Activated CD4-positive, alpha-beta T cell treated with anti-CD3 and anti-CD28 coated beads, Interleukin-2, amount 50 U/mL, for 1 hour (primary cell): ENCODE measurements at regions not wholly inside any gene's neighbourhood (a gene's known extent, or its start where the extent isn't known, plus 50 kb on each side); places are given as distances from the start of the nearest gene placed in this dataset.

Experiments
- DNase-seq: peaks from one replicate; pipeline ENCODE4 v3.0.0-alpha.2; 2020

DNA sequence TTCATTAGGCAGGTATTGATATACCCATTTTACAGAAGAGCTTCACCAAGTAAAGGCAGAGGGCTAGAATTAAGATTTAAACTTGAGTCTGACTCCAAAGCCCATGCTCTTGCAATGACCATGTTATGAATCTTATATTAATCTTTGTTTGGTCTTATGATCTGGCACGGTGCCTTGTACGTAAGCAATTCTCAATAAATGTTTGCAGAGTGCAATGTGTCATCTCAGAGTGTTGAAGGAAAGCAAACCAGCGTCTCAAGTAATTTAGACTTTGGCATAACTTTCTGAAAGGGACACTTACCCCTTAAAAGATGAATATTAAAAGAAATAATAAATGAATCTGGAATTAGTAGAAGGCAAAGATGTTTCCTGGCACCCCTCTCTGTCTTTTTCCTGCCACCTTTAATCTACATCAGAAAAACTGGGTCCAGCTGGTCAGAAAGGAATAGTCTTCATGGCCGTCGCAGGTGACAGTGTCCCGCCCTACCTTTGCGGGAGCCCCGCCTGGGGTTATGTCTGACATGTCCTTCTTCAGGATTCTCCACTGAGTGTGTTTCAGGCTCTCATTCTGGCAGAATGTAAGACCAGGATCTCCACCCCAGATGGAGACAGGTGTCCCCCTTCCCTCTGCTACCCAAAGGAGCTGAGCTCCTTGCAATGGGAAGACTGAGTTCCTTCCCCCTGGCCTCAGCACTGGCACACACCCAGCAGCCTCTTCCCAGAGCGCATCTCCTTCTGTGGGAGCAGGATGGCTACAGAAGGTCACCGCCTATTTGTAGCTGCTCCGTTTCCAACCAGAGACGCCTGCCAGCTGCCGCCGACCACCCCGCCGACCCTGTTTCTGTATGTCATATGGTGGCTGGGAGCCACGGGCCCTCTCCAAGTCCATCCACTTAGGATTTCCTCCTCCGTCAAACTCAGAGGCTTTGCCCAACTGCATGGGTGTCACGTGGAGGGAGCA, 266.3 kb upstream of the ECI2 start:
- DNase-seq = no peak

DNA sequence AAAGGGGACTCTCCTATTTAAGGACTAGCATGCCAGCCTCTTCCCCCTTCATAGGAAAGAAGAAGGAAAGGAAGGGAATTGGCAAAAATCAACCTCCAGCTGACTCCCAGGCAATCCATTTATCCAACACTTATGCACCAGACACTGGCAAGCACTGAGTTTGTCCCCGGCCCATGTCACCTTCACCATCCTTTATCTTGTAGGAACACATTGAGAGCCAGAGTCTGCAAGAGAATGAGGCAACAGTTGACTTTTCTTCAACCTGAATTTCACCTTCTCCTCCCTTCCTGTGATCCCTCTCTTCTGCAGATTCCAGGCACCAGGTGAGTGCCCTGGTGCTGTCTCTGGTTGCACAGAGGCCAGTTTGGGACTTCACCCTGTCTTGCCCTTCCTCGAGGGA, 264.3 kb upstream of the ECI2 start:
- no peak for DNase-seq

DNA sequence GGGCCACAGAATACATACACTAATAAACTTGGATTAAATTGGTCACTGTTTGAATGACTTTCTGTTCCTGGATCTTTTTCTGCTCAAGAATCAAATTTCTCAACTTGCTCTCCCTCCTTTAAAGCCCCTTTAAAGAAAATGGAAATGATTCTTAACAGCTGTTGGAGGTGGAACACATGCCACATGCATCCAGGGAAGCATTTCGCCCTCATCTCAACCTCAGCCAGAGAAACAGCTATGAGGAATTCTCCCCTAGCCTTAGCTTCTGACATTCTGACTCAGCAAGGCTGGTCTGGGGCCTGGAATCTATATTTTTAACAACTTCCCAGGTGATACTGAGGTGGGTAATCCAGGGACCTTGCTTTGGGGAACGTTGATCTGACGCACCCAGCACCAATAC, 263.4 kb upstream of the ECI2 start:
- no peak for DNase-seq

DNA sequence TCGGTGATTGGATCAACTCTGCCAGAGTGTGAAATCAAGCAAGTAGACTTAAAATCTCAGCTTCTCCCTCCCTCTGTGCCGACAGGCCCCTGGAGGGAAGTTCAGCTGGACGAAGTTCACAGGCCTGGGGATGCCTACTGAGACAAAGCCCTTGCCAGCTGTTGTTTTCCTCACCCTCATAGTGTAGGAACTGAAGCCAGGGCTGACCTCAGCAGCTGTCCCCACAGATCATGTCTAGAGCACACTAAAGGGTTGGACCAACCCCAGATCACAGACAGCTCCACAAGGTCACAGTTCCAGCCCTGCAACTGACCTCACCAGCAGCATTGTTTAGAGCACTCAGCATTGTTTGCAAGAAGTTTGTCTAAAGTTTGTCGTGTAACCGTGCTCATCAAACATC, 261.9 kb upstream of the ECI2 start:
- DNase-seq = no peak

DNA sequence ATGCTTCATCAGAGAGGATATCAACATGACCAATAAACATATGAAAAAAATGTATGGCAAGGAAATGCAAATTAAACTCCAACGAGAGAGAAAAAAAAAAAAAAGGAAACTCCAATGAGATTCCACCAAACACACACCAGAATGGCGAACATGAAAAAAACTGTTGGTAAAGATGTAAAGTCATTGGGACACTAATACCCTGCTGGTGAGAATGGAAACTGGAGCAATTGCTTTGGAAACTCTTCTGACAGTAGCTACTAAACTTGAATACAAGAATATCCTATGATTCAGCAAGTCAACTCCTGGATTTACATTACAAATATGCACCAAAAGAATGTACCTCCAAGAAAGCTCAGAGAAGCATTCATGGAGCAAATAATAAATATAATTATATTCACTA, 260.7 kb upstream of the ECI2 start:
- no peak for DNase-seq

DNA sequence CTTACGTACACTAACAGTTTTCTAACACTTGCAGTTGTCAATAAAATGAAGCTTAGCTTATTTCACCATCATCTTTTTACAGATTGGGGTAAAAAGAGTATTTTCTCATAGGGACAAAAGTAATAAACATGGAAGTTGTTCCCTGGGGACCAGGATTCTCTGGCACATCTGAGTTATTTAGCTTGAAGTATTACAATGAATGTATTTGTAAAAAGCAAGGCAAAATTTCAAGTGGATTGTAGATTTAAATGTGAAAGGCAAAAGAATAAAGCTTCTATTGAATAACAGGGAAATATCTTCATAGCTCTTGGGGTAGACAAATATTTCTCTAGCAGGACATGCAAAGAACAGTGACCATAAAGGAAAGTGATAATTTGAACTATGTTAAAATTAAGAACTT, 260.0 kb upstream of the ECI2 start:
- no peak for DNase-seq

DNA sequence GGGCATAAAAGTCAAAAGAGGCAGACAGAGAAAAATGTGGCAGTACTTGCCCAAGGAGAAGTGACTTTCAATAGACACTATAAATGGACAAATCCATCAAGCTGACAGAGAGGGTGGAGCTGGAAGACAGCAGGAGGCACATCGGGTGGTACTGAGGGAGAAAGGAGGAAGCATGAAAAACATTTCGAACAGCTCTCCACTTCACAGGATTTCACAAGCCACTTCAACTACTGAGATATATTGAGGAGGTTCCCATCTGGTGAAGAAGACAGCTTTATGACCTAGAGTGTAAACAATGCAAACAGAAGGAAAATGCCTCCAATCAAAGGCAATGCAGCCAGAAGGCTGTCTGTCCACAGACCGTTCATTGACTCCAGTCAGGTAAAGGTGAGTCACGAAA, 259.4 kb upstream of the ECI2 start:
- no peak for DNase-seq

DNA sequence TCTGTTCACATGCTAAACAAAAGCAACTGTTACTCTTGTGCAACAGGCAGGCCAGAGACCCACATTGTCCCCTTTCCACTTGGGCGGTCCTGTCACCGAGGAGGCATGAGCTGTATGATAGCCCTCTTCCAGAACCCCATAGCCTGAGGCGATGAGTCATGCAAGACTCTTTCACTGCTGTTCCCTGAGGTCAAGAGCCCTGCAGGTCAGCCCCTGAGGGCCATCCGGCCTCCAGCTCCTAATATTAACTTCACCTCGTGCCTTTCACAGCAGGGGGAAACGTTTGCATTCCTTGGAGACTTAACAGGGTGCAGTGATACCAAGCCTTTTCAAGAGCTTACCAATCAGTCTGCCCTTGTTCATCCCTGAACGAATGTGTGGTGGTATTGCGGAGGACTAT, 253.3 kb upstream of the ECI2 start:
- no peak for DNase-seq

DNA sequence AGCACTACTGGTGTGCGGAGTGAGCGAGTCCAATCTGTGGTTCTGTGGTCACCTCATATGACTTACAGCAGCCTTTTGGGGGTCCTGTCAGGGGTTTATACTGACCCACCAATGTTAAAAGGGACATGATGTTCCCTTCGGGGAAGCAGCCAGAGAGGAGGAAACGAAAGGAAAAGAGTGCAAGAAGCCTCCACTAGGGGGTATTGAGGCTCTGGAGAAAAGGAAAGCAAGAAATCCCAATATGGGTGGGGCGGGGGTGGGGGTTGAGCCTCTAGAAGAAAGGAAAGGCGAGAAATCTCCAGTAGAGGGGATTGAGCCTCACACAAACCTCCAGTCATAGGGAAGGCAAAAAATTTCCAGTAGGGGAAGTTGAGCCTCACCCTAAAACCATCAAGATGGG, 249.3 kb upstream of the ECI2 start:
- DNase-seq = no peak

DNA sequence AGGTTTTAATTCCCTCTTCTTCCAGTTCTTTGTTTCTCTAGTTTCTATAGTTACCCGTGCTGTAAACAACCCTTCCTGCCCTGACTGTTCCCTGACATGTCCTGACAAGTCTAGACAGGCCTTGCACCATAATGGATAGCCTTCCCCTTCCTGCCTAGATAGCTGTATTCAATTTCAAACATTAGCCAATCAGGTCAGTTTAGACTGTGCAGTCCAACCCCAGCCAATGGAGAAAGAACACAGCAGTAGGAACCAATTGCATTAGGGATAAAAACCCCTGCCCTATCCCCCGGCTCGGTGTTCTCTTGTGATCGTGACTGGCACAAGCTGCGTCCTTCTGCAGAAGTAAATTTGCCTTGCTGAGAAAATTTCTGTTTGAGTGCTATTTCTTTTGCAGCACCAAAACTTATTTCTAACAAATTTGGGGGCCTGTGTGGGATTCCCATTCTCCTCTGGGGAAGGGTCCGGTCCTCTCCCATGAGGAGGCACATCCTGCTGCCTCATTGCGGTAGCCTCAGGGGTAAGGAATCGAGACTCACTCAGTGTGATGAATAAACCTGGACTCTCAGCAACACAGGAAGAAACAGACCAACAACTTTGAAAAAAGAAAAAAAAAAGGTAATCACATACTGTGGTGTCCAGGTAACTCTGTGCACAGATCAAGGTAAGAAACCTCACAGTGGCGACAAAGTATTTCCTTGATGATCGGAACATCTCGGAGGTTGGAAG, 248.7 kb upstream of the ECI2 start:
- DNase-seq = no peak

DNA sequence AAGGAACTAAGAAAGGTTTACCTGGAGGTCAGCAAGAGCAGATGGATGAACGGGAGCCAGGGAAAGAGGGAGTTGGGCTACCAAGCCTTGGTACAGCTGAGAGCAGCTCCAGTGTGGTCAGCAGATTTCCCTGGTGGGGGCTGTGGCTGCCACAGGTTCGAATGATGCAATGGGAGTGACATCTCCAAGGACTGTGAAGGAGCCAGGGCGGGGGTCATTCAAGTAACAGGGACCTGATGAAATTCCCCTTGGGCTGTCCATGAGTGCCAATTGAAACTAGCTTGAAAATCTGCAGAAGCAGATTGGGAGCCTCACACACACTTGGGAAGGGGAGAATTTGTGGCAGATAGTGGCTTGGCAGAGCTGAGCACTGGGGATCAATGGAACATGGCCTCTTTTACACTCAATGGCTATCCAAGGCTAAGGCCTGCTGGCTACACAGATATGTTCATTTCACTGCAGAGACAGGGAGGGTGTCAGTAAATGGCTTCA, 247.0 kb upstream of the ECI2 start:
- no peak for DNase-seq

DNA sequence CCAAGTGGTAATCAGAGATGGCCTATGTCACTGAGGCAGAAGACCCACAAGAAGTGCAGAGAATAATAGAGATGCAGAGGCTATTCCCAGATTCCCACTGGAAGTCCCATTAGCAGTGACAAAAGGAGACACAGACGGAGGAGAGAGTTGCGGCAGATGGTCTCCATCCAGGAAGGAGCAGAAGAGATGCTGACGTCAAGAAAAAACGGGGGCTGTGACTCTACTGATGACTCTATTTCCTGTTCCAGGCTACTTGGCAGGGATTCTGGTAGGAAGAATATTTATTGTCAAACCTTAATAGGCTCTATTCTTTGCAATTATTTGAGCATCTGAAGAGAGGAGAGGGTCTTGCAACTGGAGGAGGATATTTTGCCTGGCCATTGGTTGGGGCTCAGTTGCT, 246.0 kb upstream of the ECI2 start:
- DNase-seq = no peak

DNA sequence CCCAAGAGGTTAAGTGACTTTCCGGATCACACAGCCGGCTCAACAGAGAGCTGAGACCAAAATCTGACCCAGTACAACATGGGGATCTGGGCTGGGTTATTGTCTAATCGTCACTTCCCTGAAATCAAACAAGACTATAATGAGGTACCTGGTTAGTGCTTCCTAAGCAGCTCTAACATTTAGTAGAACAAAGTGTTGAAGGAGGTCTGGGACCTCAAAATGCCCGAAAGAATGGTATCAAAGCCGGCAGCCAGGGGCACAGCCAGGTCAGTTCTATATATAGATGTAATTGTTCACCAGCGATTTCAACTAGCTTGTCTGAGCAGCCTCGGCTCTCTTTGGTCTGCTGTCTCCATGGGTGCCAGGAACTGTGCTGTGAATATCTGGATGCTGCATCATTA, 245.5 kb upstream of the ECI2 start:
- DNase-seq = no peak

DNA sequence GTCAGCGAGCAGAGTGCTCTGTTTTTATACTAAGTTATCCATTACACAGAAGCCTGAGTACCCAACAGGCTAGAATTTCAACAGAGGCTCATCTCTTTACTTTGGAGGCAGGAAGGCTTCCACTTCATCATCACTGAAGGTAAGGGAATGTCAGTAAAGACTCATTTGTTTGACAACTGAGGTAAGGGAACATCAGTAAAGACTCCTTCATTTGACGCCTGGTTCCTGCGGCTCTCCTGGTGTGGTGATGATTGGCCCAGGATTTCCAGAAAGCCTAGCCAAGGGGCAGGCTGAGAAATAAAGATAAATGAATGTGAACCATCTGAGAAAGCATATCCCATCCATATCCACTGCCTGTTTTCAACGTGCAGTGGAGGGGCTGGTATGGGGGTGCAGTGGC, 244.6 kb upstream of the ECI2 start:
- no peak for DNase-seq

DNA sequence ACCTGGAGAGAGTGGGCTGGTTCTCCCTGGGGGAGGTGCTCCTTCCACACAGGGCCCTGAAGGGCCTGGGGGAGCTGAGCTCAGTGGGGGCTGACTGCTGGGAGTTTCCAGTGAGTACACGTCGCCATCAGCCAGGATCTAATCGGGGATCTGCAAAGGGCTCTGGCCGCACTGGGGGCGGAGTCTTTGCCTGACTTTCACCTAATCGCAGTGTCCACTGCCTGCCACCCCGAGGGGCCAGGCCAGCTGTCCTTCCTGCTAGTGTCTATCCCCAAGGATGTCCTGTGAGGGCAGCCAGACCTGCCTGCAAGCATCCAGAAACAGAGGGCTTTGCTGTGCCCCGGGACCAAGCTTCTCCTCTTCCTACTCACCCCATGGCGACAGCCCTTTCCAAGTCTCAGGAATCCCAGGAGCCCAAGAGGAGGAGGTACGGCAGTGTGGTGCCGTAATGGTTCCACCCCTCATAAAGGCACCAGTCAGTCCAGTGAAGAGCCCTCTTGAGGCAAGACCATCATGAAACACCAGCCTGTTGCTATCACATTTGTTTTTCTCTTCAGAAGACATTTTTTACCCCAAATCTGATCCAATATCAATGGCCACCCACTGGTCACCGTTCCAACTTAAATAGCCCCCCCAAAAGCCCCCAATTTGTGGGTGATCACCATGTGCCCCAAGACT, 243.1 kb upstream of the ECI2 start:
- no peak for DNase-seq

DNA sequence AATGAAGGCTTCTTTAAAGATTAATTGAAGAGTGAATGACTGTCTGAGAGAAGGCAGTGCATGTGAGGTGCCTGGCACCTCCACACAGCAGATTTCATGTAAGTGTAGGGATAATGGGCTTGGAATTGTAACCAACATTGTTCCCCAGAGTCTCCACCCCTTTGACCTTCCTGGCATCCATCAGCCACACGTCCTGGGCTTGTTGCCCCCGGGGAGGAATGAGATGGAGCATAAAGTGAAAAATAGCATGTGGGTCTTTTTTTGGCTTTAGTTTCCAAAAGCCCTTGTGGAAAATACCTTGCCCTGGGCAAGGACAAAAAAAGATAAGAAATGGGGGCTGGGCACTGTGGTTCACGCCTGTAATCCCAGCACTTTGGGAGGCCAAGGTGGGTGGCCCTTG, 242.2 kb upstream of the ECI2 start:
- DNase-seq = no peak

DNA sequence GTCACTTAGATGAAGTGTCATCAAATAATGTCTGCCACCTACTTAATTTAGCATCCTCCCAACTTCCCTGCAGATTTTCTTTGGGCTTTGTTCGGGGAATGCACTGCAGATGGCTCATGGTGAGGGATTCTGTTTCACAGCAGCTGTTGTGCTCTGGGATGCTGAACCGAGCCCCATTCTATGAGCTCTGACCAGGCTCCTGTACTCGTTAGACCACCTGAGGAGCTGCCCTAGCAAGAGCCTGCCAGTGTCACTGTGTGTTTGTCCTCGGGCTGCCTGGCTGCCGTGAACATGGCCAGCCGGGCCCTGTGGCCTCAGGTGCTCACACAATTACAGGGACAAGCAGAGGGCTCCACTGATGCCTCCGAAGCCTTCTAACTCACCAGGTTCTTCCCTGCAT, 238.8 kb upstream of the ECI2 start:
- DNase-seq = no peak

DNA sequence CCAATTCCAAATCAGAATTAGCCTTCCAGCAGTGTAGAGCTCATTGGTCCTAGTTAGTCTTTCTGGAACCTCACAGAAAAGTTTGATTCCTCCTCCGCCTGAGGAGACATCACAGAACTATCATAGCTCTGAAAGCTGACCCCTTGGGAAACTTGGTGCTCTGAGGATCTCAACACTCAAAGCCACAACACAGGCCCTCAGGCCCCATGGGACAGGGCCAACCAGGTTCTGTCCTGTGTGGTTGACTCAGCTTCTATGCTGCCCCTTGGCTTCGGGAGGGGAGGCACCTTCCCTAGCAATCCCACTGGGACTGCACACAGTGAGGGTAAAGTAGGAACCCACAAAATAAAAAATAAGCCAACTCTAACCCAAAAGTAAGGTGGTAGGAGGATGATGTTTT, 237.5 kb upstream of the ECI2 start:
- no peak for DNase-seq

DNA sequence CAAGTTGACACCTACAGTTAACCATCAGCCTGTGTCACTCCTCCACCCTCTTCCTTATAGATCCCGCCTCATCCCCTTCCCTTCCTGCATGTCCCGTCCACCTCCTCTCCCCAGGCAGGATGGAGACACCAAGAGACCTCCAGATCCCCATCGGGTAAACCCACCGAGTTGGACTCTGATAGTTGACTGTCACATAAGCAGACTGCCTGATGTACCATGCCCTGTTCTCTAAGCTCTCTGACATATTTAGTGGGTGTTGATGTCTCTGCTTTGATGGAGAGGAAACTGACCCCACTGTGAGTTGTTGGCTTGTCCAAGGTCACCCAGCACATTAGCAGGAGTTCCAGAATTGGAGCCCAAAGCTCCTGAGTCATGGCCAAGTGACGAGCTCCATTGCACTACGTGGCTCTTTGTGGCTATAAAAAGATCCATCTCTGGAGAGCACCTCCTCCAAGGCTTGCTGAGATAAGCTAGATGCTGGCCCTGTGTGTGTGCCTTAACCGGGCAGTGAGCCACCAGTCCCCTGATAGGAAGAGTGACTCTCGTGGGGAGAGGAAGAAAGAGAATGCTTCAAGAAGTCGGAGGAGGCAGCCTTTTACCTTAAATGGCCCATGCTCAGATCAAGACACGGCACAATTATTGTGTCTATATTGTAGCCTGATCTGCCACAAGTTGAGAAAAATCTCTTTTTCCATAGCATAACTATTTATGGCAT, 236.0 kb upstream of the ECI2 start:
- no peak for DNase-seq

DNA sequence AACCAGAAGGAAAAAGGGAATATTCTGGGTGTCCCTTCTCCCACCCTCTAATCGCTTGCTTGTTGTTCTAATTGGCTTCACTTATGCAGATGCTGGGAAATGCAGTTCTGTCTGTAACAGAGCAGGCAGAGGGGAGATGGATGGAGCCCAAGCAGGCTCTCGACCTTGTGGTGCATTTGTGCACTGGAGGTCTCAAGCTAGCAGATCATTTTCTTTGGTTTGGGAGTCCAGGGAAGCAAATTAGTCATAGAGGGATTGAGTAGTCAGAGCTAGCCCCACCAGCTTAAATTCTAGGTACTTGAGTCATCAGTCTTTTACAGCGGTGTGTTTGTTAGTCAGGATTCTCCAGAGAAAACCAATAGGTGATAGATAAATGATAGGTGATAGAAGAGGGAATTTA, 234.7 kb upstream of the ECI2 start:
- no peak for DNase-seq

DNA sequence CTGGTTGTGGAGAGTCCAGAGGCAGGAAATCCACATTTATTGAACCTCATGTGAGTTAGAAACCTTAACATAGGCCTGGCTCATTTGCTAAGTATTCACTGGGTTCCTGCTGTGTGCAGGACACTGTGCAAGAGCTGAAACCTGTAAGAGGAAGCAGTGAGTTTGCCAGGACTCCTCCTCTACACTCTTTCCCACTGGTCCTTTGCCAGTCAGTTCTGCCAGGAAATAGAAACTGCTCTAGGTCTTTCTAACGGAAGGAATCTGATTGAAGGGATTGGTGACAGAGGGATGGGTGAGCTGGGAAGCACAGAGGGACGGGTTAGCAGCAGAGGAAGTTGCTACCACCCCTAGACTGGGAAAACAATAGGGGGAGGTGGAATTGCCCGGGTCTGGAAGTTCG, 234.2 kb upstream of the ECI2 start:
- no peak for DNase-seq

DNA sequence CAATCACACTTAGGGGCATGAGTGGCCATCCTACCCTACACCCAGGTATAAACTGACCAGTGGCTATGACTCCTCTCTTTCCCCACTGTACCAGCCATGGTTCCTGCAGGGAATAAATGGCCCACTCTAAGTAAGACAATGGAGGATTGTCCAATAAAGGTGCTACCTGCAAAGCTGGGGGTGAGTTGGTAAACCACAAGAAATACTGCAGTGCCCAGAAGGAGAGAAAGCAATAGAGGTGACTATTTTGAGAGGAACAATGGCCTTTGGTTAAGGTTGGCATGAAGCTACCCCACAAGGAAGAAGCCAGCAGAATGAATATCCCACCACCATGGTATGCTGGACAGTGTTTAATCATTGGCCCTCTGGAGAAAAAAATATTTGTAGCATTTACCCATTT, 233.3 kb upstream of the ECI2 start:
- no peak for DNase-seq

DNA sequence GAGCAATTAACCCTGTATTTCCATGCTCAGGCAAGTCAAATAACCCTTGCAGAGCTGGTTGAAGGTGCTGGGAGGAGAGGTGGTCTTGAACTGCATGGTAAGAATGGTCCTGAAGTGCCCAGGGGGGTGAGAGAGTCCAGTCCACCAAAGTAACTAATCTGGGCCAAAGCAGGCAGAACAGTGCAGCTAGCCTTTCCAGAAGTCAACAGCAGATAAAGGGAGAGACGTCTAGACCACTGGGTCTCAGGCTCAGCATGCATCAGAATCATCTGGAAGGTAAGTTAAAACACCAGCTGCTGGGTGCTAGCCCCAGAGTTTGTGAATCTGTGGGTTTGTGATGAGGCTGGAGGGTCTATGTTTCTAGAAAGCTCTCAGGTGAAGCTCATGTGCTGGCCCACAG, 232.3 kb upstream of the ECI2 start:
- no peak for DNase-seq
